Body of pancreas (tissue), 4 donors: ENCODE measurements at regions not wholly inside any gene's neighbourhood (a gene's known extent, or its start where the extent isn't known, plus 50 kb on each side); places are given as distances from the start of the nearest gene placed in this dataset.

Experiments used
- CTCF ChIP-seq, 7 experiments: fragments of 450-650 bp in 4 of 7; fragments of 200-600 bp in 3 of 7; sonication (generic) in 3 of 7; IDR thresholded peaks; one replicate each; pipeline ENCODE4 v1.5.1; 2016 to 2019; ENCODE audit warnings: antibody characterized with exemption in 7 of 7
- POLR2A ChIP-seq, 3 donors: fragments of 450-650 bp; IDR thresholded peaks; one replicate each; pipeline ENCODE4 v1.6.1; 2016; ENCODE audit warnings: antibody characterized with exemption in 3 of 3, mild to moderate bottlenecking in 2 of 3

GRCh38 chr6:2545383-2546038, 205.2 kb downstream of the MYLK4 start:
- TF ChIP-seq POLR2A (IDR thresholded peaks at IDR 0.05) (no peak), CTCF (IDR thresholded peaks at IDR 0.05) (no peak)
